ENCODE measurements at regions not wholly inside any gene's neighbourhood (a gene's known extent, or its start where the extent isn't known, plus 50 kb on each side); places are given as distances from the start of the nearest gene placed in this dataset.

GRCh38 chr7:152513861-152514770, 78.3 kb upstream of the KMT2C start:
- Histone ChIP-seq H3K27ac (ENCODE audit: low read length) (no peak overlapping the region), H3K9me3 (ENCODE audit: insufficient read depth, low read length, severe bottlenecking) (no peaks in the 10 kb centered on the region), H3K36me3 (ENCODE audit: insufficient read depth, low read length) (no peaks in the 10 kb centered on the region), H3K4me3 (ENCODE audit: low read depth in 1 of 2, low read length in 2 of 2) (no peak overlapping the region), H3K4me2 (ENCODE audit: insufficient read depth, low read length) (no peak overlapping the region), H3K27me3 (ENCODE audit: insufficient read depth, low read length, poor library complexity) (no peaks in the 10 kb centered on the region), H3K4me1 (ENCODE audit: insufficient read depth, low read length) (peaks cover 12% of the 10 kb centered on the region), H3K9ac (ENCODE audit: low read depth, low read length) (no peak overlapping the region), H3K79me2 (ENCODE audit: insufficient read depth, low read length) (no peaks in the 10 kb centered on the region), H4K20me1 (ENCODE audit: insufficient read depth, low read length) (no peaks in the 10 kb centered on the region), H2AFZ (ENCODE audit: low read depth, low read length) (no peak overlapping the region)
- DNase-seq = no peak
- ATAC-seq (ENCODE audit: insufficient read depth, low read depth) = no peak
- TF ChIP-seq CTCF (IDR thresholded peaks at IDR 0.05; ENCODE audit: borderline replicate concordance, extremely low read depth, low read length, poor library complexity, severe bottlenecking) (no peak), EZH2 (IDR thresholded peaks at IDR 0.05; ENCODE audit: borderline replicate concordance, low read depth, low read length, severe bottlenecking) (no peak)

- Histone ChIP-seq H3K4me1 (ENCODE audit: insufficient read depth, low read length) (peaks cover 12% of the 10 kb centered on the region), H3K36me3 (ENCODE audit: insufficient read depth, low read length) (no peaks in the 10 kb centered on the region), H3K79me2 (ENCODE audit: insufficient read depth, low read length) (no peaks in the 10 kb centered on the region), H3K27ac (ENCODE audit: low read length) (no peak overlapping the region), H3K4me3 (ENCODE audit: low read depth in 1 of 2, low read length in 2 of 2) (no peak overlapping the region), H2AFZ (ENCODE audit: low read depth, low read length) (no peak overlapping the region), H3K4me2 (ENCODE audit: insufficient read depth, low read length) (peak overlapping the region; percentile 45; the same call in 1 of the 2 replicates), H3K9me3 (ENCODE audit: insufficient read depth, low read length, severe bottlenecking) (no peaks in the 10 kb centered on the region), H3K9ac (ENCODE audit: low read depth, low read length) (no peak overlapping the region), H4K20me1 (ENCODE audit: insufficient read depth, low read length) (no peaks in the 10 kb centered on the region), H3K27me3 (ENCODE audit: insufficient read depth, low read length, poor library complexity) (no peaks in the 10 kb centered on the region)
- TF ChIP-seq CTCF (IDR thresholded peaks at IDR 0.05; ENCODE audit: borderline replicate concordance, extremely low read depth, low read length, poor library complexity, severe bottlenecking) = no peak
- TF ChIP-seq EZH2 (IDR thresholded peaks at IDR 0.05; ENCODE audit: borderline replicate concordance, low read depth, low read length, severe bottlenecking) = no peak
- DNase-seq = peak; percentile 57
- ATAC-seq (ENCODE audit: insufficient read depth, low read depth) = peak; percentile 96
Observed at GRCh38 chr7:152512706-152513105, 76.9 kb upstream of the KMT2C start.

- H3K9ac ChIP-seq (ENCODE audit: low read depth, low read length) = no peak overlapping the region
- no peak overlapping the region for H3K4me3 ChIP-seq (ENCODE audit: low read depth in 1 of 2, low read length in 2 of 2)
- H3K4me2 ChIP-seq (ENCODE audit: insufficient read depth, low read length) = no peak overlapping the region
- TF ChIP-seq CTCF (IDR thresholded peaks at IDR 0.05; ENCODE audit: borderline replicate concordance, extremely low read depth, low read length, poor library complexity, severe bottlenecking) (no peak), EZH2 (IDR thresholded peaks at IDR 0.05; ENCODE audit: borderline replicate concordance, low read depth, low read length, severe bottlenecking) (no peak)
- H2AFZ ChIP-seq (ENCODE audit: low read depth, low read length) = no peak overlapping the region
- H3K79me2 ChIP-seq (ENCODE audit: insufficient read depth, low read length) = no peaks in the 10 kb centered on the region
- H3K9me3 ChIP-seq (ENCODE audit: insufficient read depth, low read length, severe bottlenecking) = no peaks in the 10 kb centered on the region
- H3K36me3 ChIP-seq (ENCODE audit: insufficient read depth, low read length) = no peaks in the 10 kb centered on the region
- no peaks in the 10 kb centered on the region for H4K20me1 ChIP-seq (ENCODE audit: insufficient read depth, low read length)
- H3K4me1 ChIP-seq (ENCODE audit: insufficient read depth, low read length) = peaks cover 12% of the 10 kb centered on the region
- H3K27ac ChIP-seq (ENCODE audit: low read length) = no peak overlapping the region
- ATAC-seq (ENCODE audit: insufficient read depth, low read depth) (no peak), DNase-seq (no peak)
- no peaks in the 10 kb centered on the region for H3K27me3 ChIP-seq (ENCODE audit: insufficient read depth, low read length, poor library complexity)
Observed at GRCh38 chr7:152511736-152512135, 75.9 kb upstream of the KMT2C start.
